MM.1S (cell line): ENCODE measurements at regions not wholly inside any gene's neighbourhood (a gene's known extent, or its start where the extent isn't known, plus 50 kb on each side); places are given as distances from the start of the nearest gene placed in this dataset.

Experiments used
- DNase-seq: peaks from one replicate; pipeline ENCODE4 v3.0.0-alpha.2; 2015
- H2AFZ ChIP-seq: fragments of 300-600 bp; sonication (generic); 2 replicates; pipeline ENCODE4 v1.6.0; 2016; ENCODE audit warnings: antibody characterized with exemption, low read length
- H3F3A ChIP-seq: fragments of 300-600 bp; sonication (generic); 2 replicates; pipeline ENCODE4 v1.6.1; 2016; ENCODE audit warnings: mild to moderate bottlenecking, antibody characterized with exemption, low read length, moderate library complexity, mixed read lengths; ENCODE audit not compliant: insufficient read depth
- H3K27ac ChIP-seq: fragments of 300-600 bp; sonication (generic); 2 replicates; pipeline ENCODE4 v1.5.1; 2016; ENCODE audit warnings: mild to moderate bottlenecking, low read length
- H3K27me3 ChIP-seq: fragments of 300-600 bp; sonication (generic); replicated peaks from 2 replicates; pipeline ENCODE4 v1.6.0; 2016; ENCODE audit warnings: low read length; ENCODE audit not compliant: insufficient read depth
- H3K36me3 ChIP-seq: fragments of 300-600 bp; sonication (generic); replicated peaks from 2 replicates; pipeline ENCODE4 v1.6.1; 2016; ENCODE audit warnings: mild to moderate bottlenecking, low read length, mixed read lengths; ENCODE audit not compliant: insufficient read depth
- H3K4me1 ChIP-seq: fragments of 300-600 bp; sonication (generic); 2 replicates; pipeline ENCODE4 v1.6.1; 2016; ENCODE audit warnings: low read length, mixed read lengths
- H3K4me2 ChIP-seq: fragments of 300-600 bp; sonication (generic); 2 replicates; pipeline ENCODE4 v1.6.0; 2016; ENCODE audit warnings: low read depth, low read length
- H3K4me3 ChIP-seq: fragments of 300-600 bp; sonication (generic); 2 replicates; pipeline ENCODE4 v1.5.1; 2016; ENCODE audit warnings: low read length, mixed read lengths
- H3K79me2 ChIP-seq: fragments of 300-600 bp; sonication (generic); 2 replicates; pipeline ENCODE4 v1.6.1; 2016; ENCODE audit warnings: mixed run types, low read length, mixed read lengths
- H3K9ac ChIP-seq: fragments of 300-600 bp; sonication (generic); 2 replicates; pipeline ENCODE4 v1.6.1; 2016; ENCODE audit warnings: low read length, mixed read lengths
- H3K9me2 ChIP-seq: fragments of 300-600 bp; sonication (generic); replicated peaks from 2 replicates; pipeline ENCODE4 v1.6.1; 2016; ENCODE audit warnings: mild to moderate bottlenecking, low read length, mixed read lengths; ENCODE audit not compliant: insufficient read depth
- H3K9me3 ChIP-seq: fragments of 300-600 bp; sonication (generic); replicated peaks from 2 replicates; pipeline ENCODE4 v1.6.1; 2016; ENCODE audit warnings: mild to moderate bottlenecking, low read length, mixed read lengths; ENCODE audit not compliant: insufficient read depth
- H4K20me1 ChIP-seq: fragments of 300-600 bp; sonication (generic); 2 replicates; pipeline ENCODE4 v1.6.1; 2016; ENCODE audit warnings: mild to moderate bottlenecking, low read length, moderate library complexity, mixed read lengths; ENCODE audit not compliant: insufficient read depth
- EZH2 ChIP-seq: fragments of 300-600 bp; sonication (generic); optimal IDR thresholded peaks from 2 replicates; pipeline ENCODE3; 2017; ENCODE audit warnings: low read depth, mild to moderate bottlenecking, antibody characterized with exemption, low read length, mixed read lengths
- EZH2phosphoT487 ChIP-seq: fragments of 300-600 bp; sonication (generic); IDR thresholded peaks from 2 replicates; pipeline ENCODE4 v1.6.1; 2018; ENCODE audit warnings: antibody characterized with exemption, low read length
- TF ChIP-seq, protein P1 (sequence below): fragments of 300-600 bp; sonication (generic); IDR thresholded peaks from 2 replicates; pipeline ENCODE4 v1.5.1; 2016; ENCODE audit warnings: antibody characterized with exemption, low read length, mixed read lengths

DNA sequence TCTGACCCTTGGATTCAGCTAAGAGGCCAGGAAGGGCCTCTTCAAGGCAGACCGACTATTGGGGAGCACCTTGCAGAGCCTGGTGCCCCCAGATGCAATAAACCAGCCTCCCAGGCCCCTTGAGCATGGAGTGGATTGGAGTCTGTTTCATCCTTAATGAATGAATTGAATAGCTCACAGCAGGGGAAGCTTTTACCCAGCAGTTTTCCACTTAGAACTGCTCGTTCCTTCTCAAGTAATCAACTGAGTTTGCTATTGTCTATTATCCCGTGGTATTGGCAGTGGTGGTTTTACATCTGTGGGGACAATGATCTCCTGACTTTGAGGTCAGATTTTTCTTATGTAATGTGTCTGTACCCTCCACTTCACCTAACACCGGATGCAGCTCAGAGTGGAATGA, 197.6 kb downstream of the AACS start:
- DNase-seq = no peak
- TF ChIP-seq EZH2phosphoT487 (no peak), EZH2 (no peak)
- TF ChIP-seq, protein P1, sequence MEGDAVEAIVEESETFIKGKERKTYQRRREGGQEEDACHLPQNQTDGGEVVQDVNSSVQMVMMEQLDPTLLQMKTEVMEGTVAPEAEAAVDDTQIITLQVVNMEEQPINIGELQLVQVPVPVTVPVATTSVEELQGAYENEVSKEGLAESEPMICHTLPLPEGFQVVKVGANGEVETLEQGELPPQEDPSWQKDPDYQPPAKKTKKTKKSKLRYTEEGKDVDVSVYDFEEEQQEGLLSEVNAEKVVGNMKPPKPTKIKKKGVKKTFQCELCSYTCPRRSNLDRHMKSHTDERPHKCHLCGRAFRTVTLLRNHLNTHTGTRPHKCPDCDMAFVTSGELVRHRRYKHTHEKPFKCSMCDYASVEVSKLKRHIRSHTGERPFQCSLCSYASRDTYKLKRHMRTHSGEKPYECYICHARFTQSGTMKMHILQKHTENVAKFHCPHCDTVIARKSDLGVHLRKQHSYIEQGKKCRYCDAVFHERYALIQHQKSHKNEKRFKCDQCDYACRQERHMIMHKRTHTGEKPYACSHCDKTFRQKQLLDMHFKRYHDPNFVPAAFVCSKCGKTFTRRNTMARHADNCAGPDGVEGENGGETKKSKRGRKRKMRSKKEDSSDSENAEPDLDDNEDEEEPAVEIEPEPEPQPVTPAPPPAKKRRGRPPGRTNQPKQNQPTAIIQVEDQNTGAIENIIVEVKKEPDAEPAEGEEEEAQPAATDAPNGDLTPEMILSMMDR = no peak
- Histone ChIP-seq H3K36me3 (no peaks in the 10 kb centered on the region), H3K9ac (no peak overlapping the region), H3F3A (no peaks in the 10 kb centered on the region), H3K4me1 (no peaks in the 10 kb centered on the region), H3K4me2 (no peak overlapping the region), H3K27ac (no peak overlapping the region), H3K9me2 (no peaks in the 10 kb centered on the region), H3K4me3 (no peak overlapping the region), H4K20me1 (no peaks in the 10 kb centered on the region), H2AFZ (no peak overlapping the region), H3K27me3 (no peaks in the 10 kb centered on the region), H3K79me2 (no peaks in the 10 kb centered on the region), H3K9me3 (no peaks in the 10 kb centered on the region)

DNA sequence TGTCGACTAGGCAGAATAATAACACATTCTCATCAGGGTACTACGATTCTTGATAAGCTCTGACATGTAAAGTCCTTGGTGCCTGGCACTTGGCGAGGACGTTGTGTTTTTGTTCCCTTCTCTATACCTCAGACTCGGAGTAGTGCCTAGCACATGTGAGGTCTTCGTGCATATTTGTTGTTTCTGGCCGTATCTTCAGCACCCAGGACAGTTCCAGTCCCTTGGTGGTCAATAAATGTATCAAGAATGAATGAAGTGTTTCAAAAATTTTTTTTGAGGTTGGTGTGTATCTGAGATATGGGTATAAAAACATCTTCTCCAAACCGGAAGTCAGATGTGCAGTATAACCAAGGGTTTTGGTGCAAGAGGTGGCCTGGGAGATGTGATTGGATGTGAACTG, 198.2 kb downstream of the AACS start:
- Histone ChIP-seq H4K20me1 (no peaks in the 10 kb centered on the region), H3K9me3 (no peaks in the 10 kb centered on the region), H3K4me3 (no peak overlapping the region), H2AFZ (no peak overlapping the region), H3K4me2 (no peak overlapping the region), H3K9me2 (no peaks in the 10 kb centered on the region), H3K79me2 (no peaks in the 10 kb centered on the region), H3K36me3 (no peaks in the 10 kb centered on the region), H3K27ac (no peak overlapping the region), H3F3A (no peaks in the 10 kb centered on the region), H3K27me3 (no peaks in the 10 kb centered on the region), H3K4me1 (no peaks in the 10 kb centered on the region), H3K9ac (no peak overlapping the region)
- TF ChIP-seq EZH2phosphoT487 (no peak), EZH2 (no peak)
- TF ChIP-seq, protein P1 = no peak
- DNase-seq = no peak

GRCh38 chr12:125267114-125267513, 201.9 kb downstream of the AACS start:
- Histone ChIP-seq H3K36me3 (no peaks in the 10 kb centered on the region), H2AFZ (no peak overlapping the region), H3K4me1 (no peaks in the 10 kb centered on the region), H3K4me3 (no peak overlapping the region), H3K9ac (no peak overlapping the region), H3K9me2 (no peaks in the 10 kb centered on the region), H3K27me3 (no peaks in the 10 kb centered on the region), H4K20me1 (no peaks in the 10 kb centered on the region), H3K4me2 (no peak overlapping the region), H3K9me3 (no peaks in the 10 kb centered on the region), H3K79me2 (no peaks in the 10 kb centered on the region), H3F3A (no peaks in the 10 kb centered on the region), H3K27ac (no peak overlapping the region)
- DNase-seq = no peak
- no peak for TF ChIP-seq EZH2phosphoT487
- TF ChIP-seq EZH2 = no peak

- no peak overlapping the region for H2AFZ ChIP-seq
- H3K4me3 ChIP-seq = no peak overlapping the region
- H3K27me3 ChIP-seq = no peaks in the 10 kb centered on the region
- H3K79me2 ChIP-seq = no peaks in the 10 kb centered on the region
- TF ChIP-seq, protein P1 = no peak
- TF ChIP-seq EZH2phosphoT487 = no peak
- H3K4me1 ChIP-seq = no peaks in the 10 kb centered on the region
- H3K4me2 ChIP-seq = no peak overlapping the region
- H4K20me1 ChIP-seq = no peaks in the 10 kb centered on the region
- no peak for DNase-seq
- no peaks in the 10 kb centered on the region for H3K36me3 ChIP-seq
- H3K9me3 ChIP-seq = no peaks in the 10 kb centered on the region
- H3K9ac ChIP-seq = no peak overlapping the region
- H3K9me2 ChIP-seq = no peaks in the 10 kb centered on the region
- no peaks in the 10 kb centered on the region for H3F3A ChIP-seq
- H3K27ac ChIP-seq = no peak overlapping the region
These were observed 204.0 kb downstream of the AACS start for GRCh38 chr12:125269276-125269675.
